Glomerular endothelial cell (primary cell): ENCODE measurements at regions not wholly inside any gene's neighbourhood (a gene's known extent, or its start where the extent isn't known, plus 50 kb on each side); places are given as distances from the start of the nearest gene placed in this dataset.

ENCODE experiments used
- DNase-seq: peaks from one replicate; pipeline ENCODE4 v3.0.0-alpha.2; 2011; ENCODE audit warnings: low read depth, low spot score; ENCODE audit errors: extremely low read depth

DNA sequence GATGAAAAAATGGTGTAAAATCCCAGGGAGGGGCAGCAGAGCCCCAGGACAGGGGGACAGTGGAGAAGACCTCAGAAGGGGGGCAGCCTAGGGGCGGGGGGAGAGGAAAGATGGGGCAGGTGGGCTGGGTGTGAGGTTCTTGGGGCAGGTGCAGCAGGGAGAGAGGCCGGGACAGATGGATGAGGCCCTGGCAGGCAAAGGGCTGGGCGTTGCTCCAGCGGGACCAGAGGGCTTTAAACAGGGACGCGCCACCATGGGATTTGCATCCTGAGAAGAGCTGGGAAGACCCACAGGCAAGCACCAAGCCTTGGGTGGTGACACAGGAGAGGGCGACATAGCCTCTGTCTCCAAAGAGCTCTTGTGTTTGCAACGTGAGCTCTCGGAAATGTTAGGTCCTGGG is 1342.8 kb downstream of the TBC1D22A start:
- no peak for DNase-seq

DNA sequence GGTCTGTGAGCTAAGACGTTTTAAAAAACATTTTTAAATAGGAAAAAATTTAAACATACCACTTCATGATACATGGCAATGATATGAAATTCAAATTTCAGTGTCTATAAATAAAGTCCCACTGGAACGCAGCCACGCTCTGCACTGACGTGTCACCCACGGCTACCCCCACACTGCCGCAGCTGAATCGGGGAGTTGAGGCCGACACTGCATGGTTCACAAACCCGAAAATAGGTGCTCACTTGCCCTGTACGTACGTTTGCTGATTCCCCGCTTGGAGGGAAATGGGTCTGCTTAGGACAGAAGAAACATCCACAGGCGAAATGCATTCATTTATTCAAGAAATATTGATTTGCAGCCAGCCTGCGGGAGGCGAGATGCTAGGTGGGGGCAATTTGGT is 1342.3 kb downstream of the TBC1D22A start:
- DNase-seq = no peak

DNA sequence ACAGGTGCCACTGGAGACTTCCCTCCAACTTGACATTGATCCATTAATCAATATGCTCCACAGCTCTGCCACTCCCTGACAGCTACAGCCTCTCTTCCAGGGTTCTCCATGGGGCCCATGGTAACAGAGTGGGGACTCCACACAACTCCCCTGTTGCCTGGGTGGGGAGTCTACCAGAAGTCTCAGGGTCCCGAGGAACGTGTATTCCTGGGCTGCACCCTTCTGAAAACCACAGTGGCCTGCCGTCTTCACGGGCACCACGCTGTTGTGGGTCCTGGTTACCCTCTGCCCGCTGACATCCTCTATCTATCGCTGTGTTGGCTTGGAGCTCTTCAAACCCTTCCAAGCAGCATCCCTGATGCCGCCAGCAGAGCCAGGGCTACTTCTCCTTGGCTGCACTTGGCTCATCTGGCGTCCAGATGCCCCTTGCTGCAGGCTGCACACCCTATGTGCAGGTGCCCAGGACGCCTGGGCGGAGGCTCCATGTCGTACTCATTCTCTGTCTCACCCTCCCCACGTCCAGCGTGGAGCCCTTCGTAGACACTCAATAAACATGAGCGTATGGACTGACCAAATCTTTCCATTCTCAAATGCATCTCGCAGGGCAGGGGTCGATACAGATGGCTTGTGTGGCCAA is 1341.8 kb downstream of the TBC1D22A start:
- no peak for DNase-seq

DNA sequence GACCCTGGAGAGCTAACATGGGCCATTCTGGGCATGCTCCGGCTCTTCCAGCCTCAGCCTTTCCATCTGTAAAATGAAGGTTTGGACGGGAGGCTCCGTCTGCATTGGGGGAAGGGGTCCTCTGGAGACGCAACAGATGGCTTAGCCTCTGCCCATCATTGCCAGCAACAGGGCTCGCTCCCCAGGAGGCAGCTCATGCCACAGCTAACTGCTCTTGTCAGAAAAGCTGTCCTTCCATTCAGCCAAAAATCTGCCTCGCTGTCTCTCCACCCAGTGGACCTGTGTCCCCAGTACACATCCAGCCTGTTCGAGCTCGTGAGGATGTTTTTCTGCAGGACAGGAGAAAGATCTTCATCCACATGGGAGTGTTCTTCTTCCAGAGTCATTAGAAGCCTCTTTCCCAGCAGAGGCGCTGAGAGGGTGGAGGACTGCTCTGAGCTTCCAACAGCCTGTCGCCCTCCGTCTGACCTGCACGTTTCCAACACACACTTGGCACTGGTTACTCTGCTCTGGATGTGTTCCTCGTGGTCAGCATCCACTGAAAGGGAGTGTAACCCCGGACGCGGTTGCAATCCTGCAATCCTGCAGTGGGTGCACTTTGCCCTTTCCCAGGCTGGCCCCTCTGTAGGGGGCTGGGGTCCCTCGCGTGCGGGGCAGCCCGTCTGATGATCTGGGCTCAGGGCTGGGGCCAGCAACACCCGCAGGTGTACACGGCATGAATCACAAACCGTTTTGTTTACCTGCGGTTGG is 1340.9 kb downstream of the TBC1D22A start:
- no peak for DNase-seq

DNA sequence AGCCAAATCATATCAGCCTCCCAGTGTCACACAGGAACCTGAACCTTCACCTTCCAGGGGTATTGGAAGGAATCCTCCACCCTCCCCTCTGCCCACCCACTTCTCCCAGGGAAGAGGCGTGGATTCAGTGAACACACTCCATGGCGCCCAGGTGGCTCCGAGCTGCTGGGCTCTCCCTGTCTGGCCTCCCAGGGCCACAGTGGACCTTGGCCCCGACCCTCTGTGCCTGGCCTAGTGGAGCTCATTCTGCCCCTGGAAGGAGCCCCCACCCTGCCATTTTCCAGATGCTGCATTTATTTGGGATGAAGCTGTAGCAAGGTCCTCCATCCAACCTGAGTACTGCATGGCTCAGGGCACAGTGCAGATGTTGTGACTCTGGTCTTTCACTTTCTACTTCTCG is 1340.1 kb downstream of the TBC1D22A start:
- DNase-seq = no peak

DNA sequence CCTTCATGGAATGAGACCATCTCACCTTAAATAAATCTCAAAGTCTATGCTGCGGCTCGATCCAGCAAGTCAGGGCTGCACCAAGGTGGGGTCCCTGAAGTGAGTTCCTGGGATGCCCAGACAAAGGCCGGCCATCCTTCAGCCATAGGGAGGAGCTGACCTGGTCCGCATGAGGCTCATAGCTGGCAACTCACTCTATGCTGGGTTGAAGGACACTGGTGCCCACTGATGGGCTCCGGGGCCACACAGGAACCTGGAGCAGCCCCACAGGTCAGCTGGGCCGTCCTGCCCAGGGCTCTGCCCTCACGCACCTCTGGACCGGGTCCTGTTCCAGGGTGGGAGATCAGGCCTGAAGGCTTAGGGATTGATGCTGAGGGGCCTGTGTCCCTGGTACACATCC is 1339.3 kb downstream of the TBC1D22A start:
- no peak for DNase-seq

DNA sequence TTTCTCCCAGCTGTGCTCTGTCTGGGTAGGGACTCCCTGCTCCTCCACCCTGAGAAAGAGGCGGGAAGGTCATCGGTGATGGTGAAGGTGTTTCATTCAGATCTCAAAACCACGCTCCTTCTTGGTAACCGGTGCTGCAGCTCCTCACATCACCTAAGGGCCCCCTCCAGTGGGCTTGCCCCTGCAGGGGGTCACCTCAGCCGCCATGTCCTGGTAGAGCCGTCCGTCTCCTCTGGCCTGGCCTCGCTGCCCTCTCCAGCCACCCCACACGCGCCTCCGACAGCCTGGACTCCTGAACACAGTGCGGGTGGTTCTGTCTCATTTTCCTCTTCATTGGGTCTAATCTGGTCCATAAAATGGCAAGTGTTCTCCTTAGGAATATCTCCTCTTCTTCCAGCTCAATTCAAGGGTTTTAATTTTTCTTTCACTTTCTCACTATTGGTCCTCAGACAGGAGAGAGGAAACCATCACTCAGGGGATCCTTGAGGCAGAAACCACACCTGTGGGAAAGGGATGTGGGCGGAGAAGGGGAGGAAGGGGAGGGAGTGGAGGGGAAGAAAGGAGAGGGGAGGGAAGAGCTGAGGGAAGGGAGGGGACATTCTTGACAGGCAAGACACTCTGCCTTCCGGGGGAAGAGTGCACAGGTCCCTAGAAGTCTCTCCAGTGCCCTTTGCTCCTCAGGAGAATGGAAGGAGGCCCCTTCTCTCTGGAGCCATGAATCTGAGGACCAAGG is 1338.4 kb downstream of the TBC1D22A start:
- no peak for DNase-seq

DNA sequence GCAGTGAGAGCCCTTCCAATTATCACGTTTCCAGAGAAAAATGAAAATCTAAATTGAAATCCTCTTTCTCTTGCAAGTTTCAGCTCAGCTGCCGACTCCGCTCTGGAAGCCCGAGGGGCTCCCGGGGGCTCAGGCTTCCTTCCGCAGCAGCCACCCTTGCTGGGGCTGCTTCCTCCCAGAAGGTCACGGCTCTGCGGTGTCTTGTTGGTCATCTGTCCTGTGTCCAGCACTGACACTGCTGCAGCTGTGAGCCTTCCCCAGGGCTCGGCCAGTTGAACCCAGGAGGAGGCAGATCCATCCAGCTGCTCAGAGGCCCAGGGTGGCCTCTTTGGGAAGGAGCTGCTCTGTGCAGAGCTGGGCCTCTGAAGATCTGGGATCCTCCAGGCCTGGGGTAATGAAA is 1337.2 kb downstream of the TBC1D22A start:
- DNase-seq = no peak

DNA sequence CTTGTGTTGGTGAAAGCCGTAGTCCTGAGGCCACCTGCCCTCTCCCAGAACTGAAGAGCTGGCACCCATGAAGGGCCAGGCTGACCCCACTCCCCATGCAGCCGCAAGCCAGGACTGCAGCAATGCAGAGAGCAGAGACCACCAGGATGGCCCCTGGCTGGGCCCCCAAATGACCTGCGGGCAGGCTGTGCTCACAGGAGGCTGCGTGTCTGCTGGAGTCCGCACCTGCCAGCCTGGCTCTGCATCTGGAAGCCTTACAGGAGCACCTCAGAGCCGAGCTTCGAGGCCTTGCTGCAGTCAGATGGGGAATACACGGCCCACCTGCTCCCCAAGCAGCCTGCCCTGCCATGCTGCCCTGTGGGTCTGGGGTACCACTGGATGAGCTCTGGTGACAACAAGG is 1336.8 kb downstream of the TBC1D22A start:
- no peak for DNase-seq

DNA sequence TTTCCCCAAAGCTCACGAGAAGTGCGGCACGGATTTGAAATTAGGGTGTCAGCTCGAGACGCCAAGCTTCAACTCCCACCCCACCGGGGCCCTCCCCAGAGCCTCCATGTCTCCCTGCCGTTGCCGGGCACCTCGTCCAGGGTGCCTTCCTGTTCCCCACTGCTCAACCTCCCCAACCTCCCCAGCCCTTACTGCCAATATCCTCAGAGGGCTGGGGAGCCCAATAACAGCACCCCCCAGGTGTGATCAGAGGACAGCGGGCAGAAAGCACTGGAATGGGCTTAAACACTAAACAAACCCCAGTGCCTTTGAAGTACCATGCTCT is 1336.4 kb downstream of the TBC1D22A start:
- DNase-seq = no peak

DNA sequence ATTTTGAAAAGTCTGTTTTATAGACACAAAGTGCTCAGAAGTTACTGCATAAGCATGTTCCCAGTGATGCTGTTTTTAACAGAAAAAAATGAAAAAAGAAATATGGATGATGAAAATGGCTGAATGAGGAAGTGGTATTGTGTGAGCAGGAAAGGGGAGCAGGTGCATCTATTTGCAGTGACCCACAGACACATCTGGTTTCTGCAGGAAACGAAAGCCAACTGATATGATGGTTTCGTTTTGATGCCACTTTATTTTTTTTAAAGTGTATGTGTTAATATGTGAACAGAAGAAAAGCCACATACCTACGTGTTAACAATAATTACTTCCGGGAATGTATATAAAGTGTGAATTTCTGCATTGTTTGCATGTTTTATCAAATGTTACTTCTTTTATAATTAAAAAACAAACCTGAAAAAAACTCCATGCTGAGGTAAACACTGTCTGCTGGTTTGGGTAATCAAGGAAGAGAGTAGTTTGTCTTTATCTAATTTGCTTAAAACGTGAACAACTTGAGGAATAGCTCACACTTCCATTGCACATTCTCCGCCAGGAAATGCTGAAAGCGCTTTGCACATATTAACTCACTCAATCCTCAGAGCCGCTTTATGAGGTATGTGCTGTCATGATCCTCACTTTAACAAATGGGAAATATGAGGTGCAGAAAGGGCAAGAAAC is 1335.9 kb downstream of the TBC1D22A start:
- no peak for DNase-seq

DNA sequence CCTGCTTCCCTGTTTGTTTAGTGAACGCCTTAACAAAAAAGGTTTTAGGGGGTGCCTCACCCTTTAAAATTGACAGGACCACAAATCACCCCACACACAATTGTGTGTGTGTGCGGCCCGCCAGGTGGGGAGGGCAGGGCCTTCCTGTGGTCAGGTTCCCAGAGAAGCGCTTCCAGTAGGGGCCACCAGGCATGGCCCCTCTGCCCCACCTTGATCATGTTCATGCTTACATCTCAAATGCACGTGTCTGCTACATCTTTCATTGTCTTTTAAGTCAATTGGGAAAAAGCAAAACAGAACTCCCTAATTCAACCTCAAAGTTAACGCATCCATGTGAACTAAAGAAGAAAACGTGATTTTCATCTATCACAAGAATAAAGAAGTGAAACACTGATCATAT is 1335.3 kb downstream of the TBC1D22A start:
- DNase-seq = no peak

DNA sequence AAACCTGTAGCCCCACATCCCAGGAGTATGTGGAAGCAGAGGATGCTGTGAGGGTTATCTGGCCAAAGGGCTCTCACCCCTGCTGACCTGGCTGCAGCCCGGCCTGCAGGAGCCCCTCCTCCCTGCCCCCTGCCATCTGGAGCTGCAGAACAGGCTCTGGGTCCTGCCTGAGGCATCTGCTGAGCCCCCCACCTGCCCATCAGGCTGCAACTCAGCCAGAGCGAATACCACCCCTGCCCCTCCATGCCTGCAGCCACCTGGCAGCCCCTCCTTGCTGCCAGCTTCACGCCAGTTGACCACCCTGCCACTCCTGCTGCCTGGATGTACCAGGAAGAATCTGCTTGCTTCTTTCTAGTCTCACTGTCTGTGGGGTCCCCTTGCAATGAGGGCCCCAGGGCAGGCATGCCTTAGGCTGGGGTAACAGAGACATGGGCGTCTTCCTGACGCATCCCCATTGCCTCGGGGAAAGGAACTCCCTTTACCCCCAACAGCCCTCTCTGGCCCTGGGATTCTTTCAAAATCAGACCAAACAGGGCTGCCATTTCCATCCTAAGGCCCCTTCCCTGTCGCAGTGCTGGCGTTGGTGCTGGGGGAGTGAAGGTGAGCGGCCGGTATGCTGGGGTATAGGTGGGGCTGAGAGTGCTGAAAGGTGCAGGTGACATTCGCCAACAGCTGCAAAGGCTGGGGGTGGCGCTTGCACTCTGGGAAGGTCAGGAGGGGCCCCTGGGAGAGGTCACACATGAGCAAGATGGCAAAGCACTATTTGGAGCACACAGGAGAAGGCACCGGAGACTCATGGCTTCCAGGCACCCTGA is 1334.6 kb downstream of the TBC1D22A start:
- DNase-seq = no peak

DNA sequence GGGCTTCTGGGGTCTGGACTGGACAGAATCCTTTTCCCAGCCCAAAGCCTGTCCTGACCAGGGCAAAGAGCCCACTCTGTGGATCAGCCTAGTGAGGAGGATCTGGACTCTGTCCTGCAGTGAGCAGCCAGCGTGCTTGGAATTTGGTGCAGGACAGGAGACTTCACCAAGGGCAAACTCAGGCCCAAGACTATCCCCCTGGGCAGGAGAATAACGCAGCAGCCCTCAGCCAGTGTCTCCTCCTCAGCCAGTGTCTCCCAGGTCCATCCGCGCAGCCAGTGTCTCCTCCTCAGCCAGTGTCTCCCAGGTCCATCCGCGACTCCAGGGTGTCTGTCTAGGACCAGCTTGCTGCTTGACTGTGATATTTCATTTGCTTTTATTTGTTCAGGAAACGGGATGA is 1334.0 kb downstream of the TBC1D22A start:
- no peak for DNase-seq

DNA sequence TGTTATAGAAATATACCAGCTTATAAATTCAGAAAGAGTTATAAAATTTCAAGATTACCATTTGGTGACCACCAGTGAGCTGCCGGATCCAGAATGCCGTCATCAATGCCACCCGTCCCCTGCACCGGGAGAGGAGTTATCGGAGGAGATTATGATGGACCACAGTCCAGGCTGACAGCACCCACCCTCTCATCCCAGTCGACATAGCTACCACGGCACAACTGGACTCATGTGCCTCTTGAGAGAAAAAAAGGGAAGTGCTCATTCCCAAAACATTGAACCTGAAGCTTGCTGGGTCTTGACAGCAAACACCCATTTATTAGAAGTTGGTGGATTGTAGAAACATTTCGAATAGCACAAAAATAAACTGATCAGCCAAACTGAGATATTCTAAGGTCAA is 1331.5 kb downstream of the TBC1D22A start:
- DNase-seq = no peak

DNA sequence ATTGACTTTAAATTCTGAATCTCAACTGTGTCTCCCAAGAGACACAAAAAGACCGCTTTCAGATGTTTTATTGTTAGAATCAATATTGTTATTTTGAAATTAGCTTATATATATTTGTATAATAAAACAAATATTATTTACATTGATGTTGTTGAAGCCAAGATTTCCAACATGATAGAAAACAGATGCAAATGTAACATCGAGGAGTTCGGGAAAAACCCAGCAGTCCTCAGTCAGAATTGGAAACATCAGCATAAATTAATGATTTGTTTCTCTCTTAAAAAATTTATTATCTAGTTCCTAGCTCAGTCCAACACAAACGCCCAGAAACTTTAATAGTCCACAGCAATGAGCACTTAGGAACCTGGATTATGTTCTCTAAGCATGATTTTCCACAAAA is 1330.4 kb downstream of the TBC1D22A start:
- no peak for DNase-seq

DNA sequence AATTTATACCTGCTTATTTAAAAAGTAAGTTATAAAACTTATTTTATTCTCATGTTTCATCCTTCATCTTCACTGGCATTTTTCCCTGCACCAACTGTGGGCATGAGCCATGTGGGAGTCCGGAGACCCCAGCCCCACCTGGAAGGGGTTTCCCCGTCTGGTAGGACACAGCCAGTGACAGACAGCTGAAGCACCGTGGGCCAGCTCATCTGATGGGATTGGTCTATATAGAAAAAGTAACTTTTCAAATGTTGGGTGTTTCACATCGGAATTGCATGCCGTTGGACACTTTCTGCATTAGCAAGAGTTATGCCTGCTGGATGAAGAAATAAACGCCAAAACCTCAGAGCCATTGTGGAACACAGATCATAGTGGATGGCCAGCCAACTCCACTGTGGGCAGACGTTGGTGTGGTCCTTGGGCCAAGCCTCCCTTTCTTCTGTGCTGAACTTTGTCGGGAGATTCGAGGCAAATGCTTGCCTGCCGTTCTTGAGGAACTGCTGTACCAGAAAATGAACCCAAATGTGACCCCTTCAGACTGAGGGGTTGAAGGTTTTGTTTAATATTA is 1329.3 kb downstream of the TBC1D22A start:
- DNase-seq = no peak

DNA sequence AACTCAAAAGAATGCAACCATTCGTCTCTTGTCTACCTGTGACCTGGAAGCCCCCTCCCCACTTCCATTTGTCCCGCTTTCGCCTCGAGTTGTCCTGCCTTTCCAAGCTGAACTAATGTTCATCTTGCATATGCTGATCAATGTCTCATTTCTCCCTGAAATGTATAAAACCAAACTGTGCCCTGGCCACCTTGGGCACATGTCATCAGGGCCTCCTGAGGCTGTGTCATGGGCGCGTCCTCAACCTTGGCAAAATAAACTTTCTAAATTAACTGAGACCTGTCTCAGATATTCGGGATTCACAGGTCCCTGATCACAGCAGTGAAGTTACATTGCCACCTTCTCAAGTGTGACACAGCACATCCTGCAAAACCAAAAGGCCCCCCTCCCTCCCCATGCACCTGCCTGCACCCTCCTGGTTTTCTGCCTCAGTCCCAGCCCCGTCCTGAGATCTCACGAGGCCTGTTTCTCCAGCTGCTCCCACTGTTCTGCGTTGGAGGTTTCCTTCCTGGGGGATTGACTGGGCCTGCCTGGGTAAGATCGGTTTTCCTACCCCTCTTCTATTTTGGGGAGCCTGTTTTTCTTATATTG is 1328.7 kb downstream of the TBC1D22A start:
- DNase-seq = no peak

DNA sequence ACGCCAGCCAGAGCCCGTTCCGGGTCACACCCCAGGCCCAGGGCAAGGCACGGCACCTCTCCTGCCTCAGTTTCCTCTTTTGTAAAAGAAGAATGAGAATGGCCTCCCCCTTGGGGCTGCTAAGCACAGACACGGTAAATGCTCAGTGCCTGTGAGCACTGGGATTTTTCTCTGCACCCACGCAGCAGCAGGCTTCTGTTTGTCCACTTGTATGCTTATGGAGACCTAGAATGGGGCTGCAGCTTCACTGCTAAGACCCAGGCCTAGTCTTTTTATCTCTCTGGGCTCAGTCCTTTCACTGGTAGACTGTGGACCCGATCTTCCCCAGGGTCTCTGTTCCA is 1327.9 kb downstream of the TBC1D22A start:
- DNase-seq = no peak
